IMR-90 (cell line): ENCODE measurements at regions not wholly inside any gene's neighbourhood (a gene's known extent, or its start where the extent isn't known, plus 50 kb on each side); places are given as distances from the start of the nearest gene placed in this dataset.

Source experiments
- ATAC-seq: fragments of 200-7000 bp; cut with Tn5 transposase; 2 replicates; pipeline ENCODE4 v1.9.1; 2020; ENCODE audit warnings: low read depth, mild to moderate bottlenecking, moderate library complexity
- BruUV-seq: library from RNA; stranded (reverse); fragments of 400-500 nt; replicated peaks from 2 replicates; lab custom pipeline; 2021; lab: Mats Ljungman, UMichigan
- CTCF ChIA-PET: fragments of 300-600 bp; formaldehyde crosslinking; extraction: SDS; loops from one replicate; lab custom pipeline; 2021; ENCODE audit warnings: antibody characterized with exemption; lab: Yijun Ruan, JAX
- POLR2A ChIA-PET: fragments of 300-600 bp; sonication (Branson Sonifier 250); formaldehyde crosslinking; loops from one replicate; lab custom pipeline; 2022; ENCODE audit warnings: antibody characterized with exemption; ENCODE audit not compliant: unreplicated experiment; lab: Charles Lee
- DNase-seq: peaks from one replicate; pipeline ENCODE4 v3.0.0; 2013
- H2AFZ ChIP-seq: replicated peaks from 2 replicates; pipeline ENCODE3; 2013; ENCODE audit warnings: low read length, mild to moderate bottlenecking; ENCODE audit not compliant: poor library complexity
- H2AK5ac ChIP-seq: 2 replicates; pipeline ENCODE4 v1.6.1; 2013; ENCODE audit warnings: low read depth, low read length, inconsistent platforms
- H2AK9ac ChIP-seq: replicated peaks from 2 replicates; pipeline ENCODE3; 2013; ENCODE audit warnings: mild to moderate bottlenecking, low read depth, low read length, moderate library complexity; ENCODE audit not compliant: poor library complexity
- H2BK120ac ChIP-seq: 2 replicates; pipeline ENCODE4 v1.6.1; 2013; ENCODE audit warnings: low read depth, low read length, inconsistent platforms
- H2BK15ac ChIP-seq: 3 replicates; pipeline ENCODE4 v1.6.1; 2013; ENCODE audit warnings: low read depth, low read length, inconsistent platforms
- H2BK20ac ChIP-seq: 2 replicates; pipeline ENCODE4 v1.6.1; 2013; ENCODE audit warnings: low read depth, mild to moderate bottlenecking, inconsistent platforms, low read length, moderate library complexity
- H2BK5ac ChIP-seq: 2 replicates; pipeline ENCODE4 v1.6.1; 2013; ENCODE audit warnings: mild to moderate bottlenecking, low read depth, low read length, inconsistent platforms; ENCODE audit not compliant: poor library complexity, severe bottlenecking
- H3K14ac ChIP-seq: replicated peaks from 2 replicates; pipeline ENCODE4 v1.6.1; 2013; ENCODE audit warnings: low read depth, low read length, inconsistent platforms
- H3K18ac ChIP-seq: 2 replicates; pipeline ENCODE4 v1.6.1; 2013; ENCODE audit warnings: low read depth, low read length, control low read depth
- H3K23ac ChIP-seq: 2 replicates; pipeline ENCODE4 v1.6.1; 2013; ENCODE audit warnings: low read depth, low read length, inconsistent platforms
- H3K27ac ChIP-seq: 2 replicates; pipeline ENCODE4 v1.5.1; 2013; ENCODE audit warnings: mild to moderate bottlenecking, control low read depth, low read length; ENCODE audit not compliant: insufficient read depth
- H3K27me3 ChIP-seq: 2 replicates; pipeline ENCODE4 v1.6.1; 2013; ENCODE audit warnings: low read length; ENCODE audit not compliant: control insufficient read depth, insufficient read depth
- H3K36me3 ChIP-seq: 2 replicates; pipeline ENCODE4 v1.6.1; 2013; ENCODE audit warnings: low read length, mixed read lengths; ENCODE audit not compliant: control insufficient read depth, insufficient read depth
- H3K4ac ChIP-seq: 2 replicates; pipeline ENCODE4 v1.6.1; 2013; ENCODE audit warnings: low read depth, low read length, inconsistent platforms
- H3K4me1 ChIP-seq: 2 replicates; pipeline ENCODE4 v1.6.1; 2013; ENCODE audit warnings: low read length, mixed read lengths; ENCODE audit not compliant: control insufficient read depth, insufficient read depth
- H3K4me2 ChIP-seq: 2 replicates; pipeline ENCODE4 v1.6.1; 2013; ENCODE audit warnings: low read depth, mild to moderate bottlenecking, control low read depth, low read length, moderate library complexity
- H3K4me3 ChIP-seq: 2 replicates; pipeline ENCODE4 v1.5.1; 2013; ENCODE audit warnings: low read depth, mild to moderate bottlenecking, control low read depth, low read length, moderate library complexity; ENCODE audit not compliant: insufficient read depth
- H3K56ac ChIP-seq: 2 replicates; pipeline ENCODE4 v1.6.1; 2013; ENCODE audit warnings: low read length, inconsistent platforms; ENCODE audit not compliant: insufficient read depth; ENCODE audit errors: extremely low read depth
- H3K79me1 ChIP-seq, 2 experiments: 2 replicates each; pipeline ENCODE4 v1.6.1; 2013; ENCODE audit warnings: low read length in 2 of 2, inconsistent platforms in 1 of 2, low read depth in 1 of 2
- H3K9ac ChIP-seq: 2 replicates; pipeline ENCODE4 v1.6.1; 2013; ENCODE audit warnings: low read depth, low read length, control low read depth
- H3K9me1 ChIP-seq: 2 replicates; pipeline ENCODE4 v1.6.1; 2013; ENCODE audit warnings: low read length, inconsistent platforms; ENCODE audit not compliant: insufficient read depth
- H3K9me3 ChIP-seq: 2 replicates; pipeline ENCODE4 v1.6.1; 2013; ENCODE audit warnings: low read length; ENCODE audit not compliant: control insufficient read depth, insufficient read depth
- H4K20me1 ChIP-seq: 2 replicates; pipeline ENCODE4 v1.6.1; 2013; ENCODE audit warnings: low read length, inconsistent platforms; ENCODE audit not compliant: insufficient read depth
- H4K5ac ChIP-seq: 2 replicates; pipeline ENCODE4 v1.6.1; 2013; ENCODE audit warnings: mild to moderate bottlenecking, low read depth, low read length, control low read depth
- H4K8ac ChIP-seq, 2 experiments: 2 replicates each; pipeline ENCODE4 v1.6.1; 2013; ENCODE audit warnings: low read depth in 2 of 2, low read length in 2 of 2, control low read depth in 1 of 2, inconsistent platforms in 1 of 2
- H4K91ac ChIP-seq: 2 replicates; pipeline ENCODE4 v1.6.1; 2013; ENCODE audit warnings: low read depth, low read length, inconsistent platforms; ENCODE audit not compliant: insufficient read depth
- BHLHE40 ChIP-seq: fragments of 150-350 bp; IDR thresholded peaks from 2 replicates; pipeline ENCODE4 v1.6.1; 2016; ENCODE audit warnings: mild to moderate bottlenecking, low read depth, low read length
- FOS ChIP-seq: fragments of 150-350 bp; IDR thresholded peaks from 2 replicates; pipeline ENCODE4 v1.6.1; 2016; ENCODE audit warnings: low read depth, low read length
- MAFK ChIP-seq: IDR thresholded peaks from 2 replicates; pipeline ENCODE4 v1.6.1; 2012; ENCODE audit warnings: low read depth, low read length, improper control_type of control experiment
- MAZ ChIP-seq: IDR thresholded peaks from 2 replicates; pipeline ENCODE4 v1.6.1; 2012; ENCODE audit warnings: low read depth, mild to moderate bottlenecking, low read length, improper control_type of control experiment, moderate library complexity, borderline replicate concordance
- MXI1 ChIP-seq: IDR thresholded peaks from 2 replicates; pipeline ENCODE4 v1.6.1; 2012; ENCODE audit warnings: low read depth, mild to moderate bottlenecking, low read length, moderate library complexity, borderline replicate concordance
- RCOR1 ChIP-seq: IDR thresholded peaks from 2 replicates; pipeline ENCODE4 v1.6.1; 2012; ENCODE audit warnings: mild to moderate bottlenecking, low read length, improper control_type of control experiment; ENCODE audit not compliant: insufficient replicate concordance
- SMC3 ChIP-seq: fragments of 150-350 bp; IDR thresholded peaks from 2 replicates; pipeline ENCODE4 v1.6.1; 2016; ENCODE audit warnings: low read depth, mild to moderate bottlenecking, antibody characterized with exemption, low read length, moderate library complexity
- USF2 ChIP-seq: fragments of 150-350 bp; IDR thresholded peaks from 2 replicates; pipeline ENCODE4 v1.6.1; 2017; ENCODE audit warnings: mild to moderate bottlenecking, antibody characterized with exemption, low read length, low read depth
- WGBS, 2 experiments: methylation state at CpG; one replicate each; pipeline versions ENCODE4 v1.1.5 to v1.1.7; 2013; ENCODE audit warnings: missing lambda C conversion rate in 2 of 2; ENCODE audit not compliant: insufficient read length in 1 of 2; ENCODE audit errors: extremely low coverage in 2 of 2; 5-methylcytosine and 5-hydroxymethylcytosine counted together
- dilution Hi-C: fragments of 300-500 bp; cut with HindIII; formaldehyde crosslinking; loops from one replicate; pipeline ENCODE4 v1.14.3; 2018; ENCODE audit warnings: low sequenced_read_pairs; ENCODE audit not compliant: unreplicated experiment
- in situ Hi-C: fragments of 300-500 bp; cut with MboI; formaldehyde crosslinking; loops from 3 replicates; pipeline ENCODE4 v1.14.3; 2019; ENCODE audit warnings: low sequenced_read_pairs, inconsistent platforms, mixed read lengths
- intact Hi-C: fragments of 100-400 bp; cut with micrococcal nuclease; formaldehyde crosslinking; loops from 2 replicates; pipeline ENCODE4 v1.10.0; 2022
- TF ChIP-seq, protein P1 (sequence below): conservative IDR thresholded peaks from 2 replicates; pipeline ENCODE4 v1.5.1; 2012; ENCODE audit warnings: mild to moderate bottlenecking, low read depth, low read length, improper control_type of control experiment

- no peaks in the 10 kb centered on the region for H3K4me1 ChIP-seq
- H2AFZ ChIP-seq: no peak overlapping the region
- no peaks in the 10 kb centered on the region for H3K9me3 ChIP-seq
- H3K14ac ChIP-seq: no peak overlapping the region
- no peak overlapping the region for H4K8ac ChIP-seq
- BruUV-seq: no TSS peak
- ChIA-PET CTCF (no interaction called here), POLR2A (no interaction called here)
- H4K5ac ChIP-seq: no peak overlapping the region
- no peaks in the 10 kb centered on the region for H3K79me1 ChIP-seq
- intact Hi-C loops: no loop called here
- no peaks in the 10 kb centered on the region for H3K36me3 ChIP-seq
- no peak overlapping the region for H2BK5ac ChIP-seq
- no peak overlapping the region for H3K9ac ChIP-seq
- no peak overlapping the region for H3K27ac ChIP-seq
- H3K4me3 ChIP-seq: no peak overlapping the region
- no peak overlapping the region for H2AK9ac ChIP-seq
- H3K4me2 ChIP-seq: no peak overlapping the region
- H2BK20ac ChIP-seq: no peak overlapping the region
- H3K9me1 ChIP-seq: no peaks in the 10 kb centered on the region
- H2AK5ac ChIP-seq: no peak overlapping the region
- no peaks in the 10 kb centered on the region for H3K27me3 ChIP-seq
- DNase-seq (no peak), ATAC-seq (no peak)
- in situ Hi-C loops: no loop called here
- 40% methylated on average over 1 of the region's 3 CpGs; no CpG with 5 or more reads in 1 of the 2 experiments for WGBS, 2 experiments
- H2BK15ac ChIP-seq: no peak overlapping the region
- no peak overlapping the region for H3K4ac ChIP-seq
- no peak overlapping the region for H3K56ac ChIP-seq
- dilution Hi-C loops: no loop called here
- no peaks in the 10 kb centered on the region for H4K20me1 ChIP-seq
- no peak overlapping the region for H4K91ac ChIP-seq
- no peak for TF ChIP-seq MAZ
- TF ChIP-seq, protein P1, sequence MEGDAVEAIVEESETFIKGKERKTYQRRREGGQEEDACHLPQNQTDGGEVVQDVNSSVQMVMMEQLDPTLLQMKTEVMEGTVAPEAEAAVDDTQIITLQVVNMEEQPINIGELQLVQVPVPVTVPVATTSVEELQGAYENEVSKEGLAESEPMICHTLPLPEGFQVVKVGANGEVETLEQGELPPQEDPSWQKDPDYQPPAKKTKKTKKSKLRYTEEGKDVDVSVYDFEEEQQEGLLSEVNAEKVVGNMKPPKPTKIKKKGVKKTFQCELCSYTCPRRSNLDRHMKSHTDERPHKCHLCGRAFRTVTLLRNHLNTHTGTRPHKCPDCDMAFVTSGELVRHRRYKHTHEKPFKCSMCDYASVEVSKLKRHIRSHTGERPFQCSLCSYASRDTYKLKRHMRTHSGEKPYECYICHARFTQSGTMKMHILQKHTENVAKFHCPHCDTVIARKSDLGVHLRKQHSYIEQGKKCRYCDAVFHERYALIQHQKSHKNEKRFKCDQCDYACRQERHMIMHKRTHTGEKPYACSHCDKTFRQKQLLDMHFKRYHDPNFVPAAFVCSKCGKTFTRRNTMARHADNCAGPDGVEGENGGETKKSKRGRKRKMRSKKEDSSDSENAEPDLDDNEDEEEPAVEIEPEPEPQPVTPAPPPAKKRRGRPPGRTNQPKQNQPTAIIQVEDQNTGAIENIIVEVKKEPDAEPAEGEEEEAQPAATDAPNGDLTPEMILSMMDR: no peak
- no peak for TF ChIP-seq BHLHE40
- TF ChIP-seq MAFK: no peak
- no peak for TF ChIP-seq USF2
- no peak for TF ChIP-seq SMC3
- TF ChIP-seq RCOR1: no peak
- TF ChIP-seq FOS: no peak
- no peak for TF ChIP-seq MXI1
- no peak overlapping the region for H2BK120ac ChIP-seq
- no peak overlapping the region for H3K18ac ChIP-seq
- no peak overlapping the region for H3K23ac ChIP-seq
Observed at GRCh38 chr2:41457026-41457425, 590.8 kb upstream of the PKDCC start.
